ENCODE measurements at regions not wholly inside any gene's neighbourhood (a gene's known extent, or its start where the extent isn't known, plus 50 kb on each side); places are given as distances from the start of the nearest gene placed in this dataset.

GRCh38 chr9:119092125-119092524 is 277.1 kb downstream of the BRINP1 start:
- no peak for DNase-seq (ENCODE audit: low spot score)

- no peak for DNase-seq (ENCODE audit: low spot score)
Measured at GRCh38 chr9:119094086-119094485, 275.1 kb downstream of the BRINP1 start.

- no peak for DNase-seq (ENCODE audit: low spot score)
Measured at GRCh38 chr9:119095072-119095471, 274.2 kb downstream of the BRINP1 start.

- DNase-seq (ENCODE audit: low spot score), result no peak
Measured at GRCh38 chr9:119101048-119101447, 268.2 kb downstream of the BRINP1 start.

GRCh38 chr9:119114681-119115080 is 254.6 kb downstream of the BRINP1 start:
- DNase-seq (ENCODE audit: low spot score), result no peak

Measured in D341Med (cell line).